GM18873 (cell line): ENCODE measurements at regions not wholly inside any gene's neighbourhood (a gene's known extent, or its start where the extent isn't known, plus 50 kb on each side); places are given as distances from the start of the nearest gene placed in this dataset.
"Not testable (repeated sequence)": the region's sequence is repeated elsewhere in the genome, so short reads cannot be mapped to it uniquely, and the experiment has no call there.

Experiments used
- ATAC-seq: cut with Tn5 transposase; IDR thresholded peaks from one replicate; pipeline ENCODE4 v1.9.1; 2021; ENCODE audit warnings: mild to moderate bottlenecking, moderate library complexity, moderate number of reproducible peaks; ENCODE audit not compliant: unreplicated experiment, low FRiP score

- no peak for ATAC-seq
Observed at GRCh38 chr13:63305641-63306133, 1890.0 kb upstream of the PCDH20 start.

- ATAC-seq = no peak
Observed at GRCh38 chr13:63304497-63304896, 1888.8 kb upstream of the PCDH20 start.

GRCh38 chr13:63299866-63300394, 1884.3 kb upstream of the PCDH20 start:
- no peak for ATAC-seq

GRCh38 chr13:63297163-63297562, 1881.5 kb upstream of the PCDH20 start:
- no peak for ATAC-seq

DNA sequence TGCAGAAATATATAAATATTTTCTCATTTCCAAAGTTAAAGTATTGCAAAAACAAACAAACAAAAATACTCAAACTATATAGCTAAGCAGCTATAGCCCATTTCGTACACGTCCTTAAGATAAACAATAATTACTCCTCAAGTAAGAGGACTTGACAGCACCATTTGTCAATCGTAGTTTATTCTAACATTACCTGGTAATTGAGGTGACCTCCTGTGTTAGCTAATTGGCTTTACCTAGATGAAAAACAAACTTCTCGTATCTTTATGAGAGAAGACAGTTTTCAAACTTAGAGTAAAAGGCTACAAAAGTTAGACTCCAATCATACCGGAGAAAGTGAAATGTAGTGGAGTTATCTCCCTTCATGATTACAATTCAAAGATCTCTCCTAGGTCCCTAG, 1876.1 kb upstream of the PCDH20 start:
- no peak for ATAC-seq

DNA sequence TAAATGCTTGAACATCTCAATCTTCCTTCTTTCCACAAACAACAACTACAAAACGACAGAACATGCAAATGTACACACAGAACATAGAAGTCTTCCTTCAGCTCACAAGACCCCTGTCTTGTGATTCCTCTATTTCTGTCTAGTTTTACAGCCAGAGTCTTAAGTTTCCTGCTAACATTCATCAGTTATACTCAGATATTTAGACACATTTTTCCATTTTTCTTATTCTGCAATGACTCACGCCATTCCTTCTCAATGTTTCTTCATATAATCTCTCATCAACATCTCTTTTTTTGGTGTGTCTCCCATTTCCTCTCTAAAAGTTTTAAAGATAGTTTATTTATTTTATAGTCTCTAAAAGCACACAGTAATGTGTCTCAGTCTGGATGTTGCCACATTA, 1872.9 kb upstream of the PCDH20 start:
- ATAC-seq = no peak

- no peak for ATAC-seq
Observed at GRCh38 chr13:63287926-63288325, 1872.3 kb upstream of the PCDH20 start.

GRCh38 chr13:63285426-63285825, 1869.8 kb upstream of the PCDH20 start:
- ATAC-seq = no peak

DNA sequence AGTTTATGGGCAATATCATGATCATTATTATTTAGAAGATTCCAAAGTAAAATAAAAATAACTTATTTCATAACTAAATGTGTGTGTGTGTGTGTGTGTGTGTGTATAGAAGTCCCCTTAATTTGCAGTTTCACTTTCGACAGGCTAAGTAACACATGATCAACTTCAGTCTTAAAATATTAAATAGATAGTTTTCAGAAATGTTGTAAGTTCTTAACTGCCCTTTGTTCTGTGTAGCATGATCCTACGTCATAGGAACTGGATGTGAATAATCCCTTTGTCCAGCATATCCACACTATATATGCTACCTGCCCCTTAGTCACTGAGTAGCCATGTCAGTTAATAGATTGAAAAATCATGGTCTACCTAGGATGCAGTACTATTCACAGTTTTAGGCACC, 1863.5 kb upstream of the PCDH20 start:
- no peak for ATAC-seq

DNA sequence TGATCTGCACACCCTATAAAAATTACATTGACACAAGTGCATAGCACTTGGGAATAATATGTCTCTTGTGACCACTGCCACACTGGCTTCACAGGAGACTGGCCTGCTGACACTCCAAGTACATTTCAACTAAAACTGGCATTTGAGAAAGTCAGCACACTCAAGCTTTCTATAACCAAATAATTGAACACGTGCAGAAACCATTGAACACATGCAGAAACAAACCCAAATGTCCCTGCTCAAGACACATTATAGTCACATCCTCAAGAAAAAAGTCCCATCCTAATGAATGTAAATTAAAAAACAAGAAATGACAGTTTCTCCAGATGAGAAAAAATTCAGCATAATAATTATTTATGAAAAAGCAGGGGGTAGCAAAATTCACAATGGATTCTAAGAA, 1859.1 kb upstream of the PCDH20 start:
- no peak for ATAC-seq

- ATAC-seq = no peak
Observed at GRCh38 chr13:63249411-63250187, 1834.0 kb upstream of the PCDH20 start.

DNA sequence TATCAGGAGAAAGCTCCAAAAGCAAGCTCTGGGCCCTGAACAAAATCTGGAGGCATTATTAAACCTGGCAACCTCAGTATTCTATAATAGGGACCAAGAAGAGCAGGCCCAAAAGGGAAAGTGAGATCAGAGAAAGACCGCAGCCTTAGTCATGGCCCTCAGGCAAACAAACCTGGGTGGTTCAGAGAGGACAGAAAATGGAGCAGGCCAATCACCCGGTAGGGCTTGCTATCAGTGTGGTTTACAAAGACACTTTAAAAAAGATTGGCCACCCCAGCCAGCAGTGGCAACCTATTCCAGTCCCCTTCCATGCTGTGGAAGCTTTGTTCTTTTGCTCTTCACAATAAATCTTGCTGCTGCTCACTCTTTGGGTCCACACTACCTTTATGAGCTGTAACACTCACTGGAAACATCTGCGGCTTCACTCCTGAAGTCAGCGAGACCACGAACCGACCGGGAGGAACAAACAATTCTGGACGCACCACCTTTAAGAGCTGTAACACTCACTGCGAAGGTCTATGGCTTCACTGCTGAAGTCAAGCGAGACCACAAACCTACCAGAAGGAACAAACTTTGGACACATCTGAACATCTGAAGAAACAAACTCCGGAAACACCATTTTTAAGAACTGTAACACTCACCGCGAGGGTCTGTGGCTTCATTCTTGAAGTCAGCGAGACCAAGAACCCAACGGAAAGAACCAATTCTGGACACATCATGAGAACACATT, 1821.2 kb upstream of the PCDH20 start:
- not testable (repeated sequence) for ATAC-seq

- ATAC-seq = not testable (repeated sequence)
Observed at GRCh38 chr13:63218596-63218995, 1802.9 kb upstream of the PCDH20 start.

- ATAC-seq = no peak
Observed at GRCh38 chr13:63209330-63210017, 1793.8 kb upstream of the PCDH20 start.

DNA sequence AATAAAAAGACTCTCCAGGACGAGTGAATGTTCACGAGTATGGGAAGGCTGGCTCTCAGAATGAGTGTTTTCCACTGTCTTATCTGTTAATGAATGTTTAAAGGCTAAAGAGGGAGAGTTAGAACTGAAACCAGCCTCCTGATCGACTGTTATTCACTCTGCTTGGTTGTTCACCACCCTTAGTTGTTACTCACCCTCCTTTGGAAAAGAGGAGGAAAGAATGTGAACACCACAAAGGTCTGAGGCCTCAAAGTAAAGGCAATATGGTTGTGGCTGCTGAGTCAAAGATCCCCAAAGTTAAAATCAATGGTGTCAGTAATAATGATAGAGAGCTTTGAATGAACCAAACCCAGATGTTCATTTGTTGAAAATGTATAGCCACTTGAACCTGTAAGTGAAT, 1793.2 kb upstream of the PCDH20 start:
- ATAC-seq = no peak

- ATAC-seq = no peak
Observed at GRCh38 chr13:63206461-63206860, 1790.8 kb upstream of the PCDH20 start.

GRCh38 chr13:63201493-63201892, 1785.8 kb upstream of the PCDH20 start:
- ATAC-seq = no peak

DNA sequence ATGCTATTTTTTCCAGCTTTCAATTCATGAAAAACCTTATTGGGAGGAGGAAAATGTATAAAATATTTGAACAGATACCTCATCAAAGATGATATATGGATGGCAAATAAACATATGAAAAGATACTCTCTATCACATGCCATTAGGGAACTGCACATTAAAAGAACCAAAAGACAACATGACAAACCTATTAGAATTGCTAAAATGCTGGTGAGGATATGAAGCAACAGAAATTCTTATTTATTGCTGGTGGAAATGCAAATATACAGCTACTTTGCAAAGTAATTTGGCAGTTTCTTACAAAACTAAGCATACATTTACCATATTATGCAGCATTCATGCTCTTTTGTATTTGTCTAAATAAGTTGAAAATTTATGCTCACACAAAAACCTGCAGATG, 1783.9 kb upstream of the PCDH20 start:
- ATAC-seq = no peak

- ATAC-seq = no peak
Observed at GRCh38 chr13:63198071-63198470, 1782.4 kb upstream of the PCDH20 start.

- no peak for ATAC-seq
Observed at GRCh38 chr13:63195726-63196125, 1780.1 kb upstream of the PCDH20 start.

DNA sequence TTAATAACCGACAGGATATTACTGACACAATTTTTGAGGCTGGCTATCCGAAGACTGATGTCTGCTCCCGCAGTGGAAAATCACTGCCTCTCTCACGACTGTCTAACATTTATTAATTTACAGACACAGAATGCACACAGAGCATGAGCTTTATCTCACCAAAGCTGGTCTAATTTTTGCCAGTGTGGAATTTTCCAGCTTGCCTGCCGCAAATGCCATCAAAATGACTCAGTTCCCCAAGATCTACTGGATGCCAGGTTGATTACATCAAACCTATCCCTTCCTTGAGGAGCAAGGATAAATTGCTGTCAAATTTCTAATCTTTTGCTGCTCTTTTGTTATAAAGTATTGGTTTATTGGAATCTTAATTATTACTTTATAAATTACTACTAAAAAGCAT, 1775.1 kb upstream of the PCDH20 start:
- no peak for ATAC-seq
